Vagina (tissue), 2 donors: ENCODE measurements at regions not wholly inside any gene's neighbourhood (a gene's known extent, or its start where the extent isn't known, plus 50 kb on each side); places are given as distances from the start of the nearest gene placed in this dataset.

ENCODE experiments used
- DNase-seq, 2 donors: peaks; one replicate each; pipeline ENCODE4 v3.0.0-alpha.2; 2017; ENCODE audit errors: extremely low spot score in 2 of 2
- H3K27ac ChIP-seq: fragments of 200-600 bp; sonication (generic); one replicate; pipeline ENCODE4 v1.5.1; 2019
- H3K27me3 ChIP-seq: fragments of 200-600 bp; sonication (generic); one replicate; pipeline ENCODE4 v1.5.1; 2019
- H3K36me3 ChIP-seq, 2 donors: fragments of 200-600 bp; sonication (generic); one replicate each; pipeline ENCODE4 v1.5.1; 2017 to 2019
- H3K4me1 ChIP-seq: fragments of 200-600 bp; sonication (generic); one replicate; pipeline ENCODE4 v1.5.1; 2019
- H3K4me3 ChIP-seq, 2 donors: fragments of 200-600 bp; sonication (generic); 1 replicate in 1 of 2; 2 replicates in 1 of 2; pipeline ENCODE4 v1.5.1; 2016 to 2019
- H3K9me3 ChIP-seq: fragments of 200-600 bp; sonication (generic); one replicate; pipeline ENCODE4 v1.5.1; 2019
- POLR2A ChIP-seq, 2 donors: fragments of 450-650 bp; IDR thresholded peaks; one replicate each; pipeline ENCODE4 v1.6.1; 2017; ENCODE audit warnings: antibody characterized with exemption in 2 of 2, mild to moderate bottlenecking in 2 of 2, moderate library complexity in 2 of 2
- POLR2AphosphoS5 ChIP-seq, 2 donors: sonication (generic); formaldehyde crosslinking; IDR thresholded peaks; one replicate each; pipeline ENCODE4 v1.9.0; 2017; ENCODE audit warnings: antibody characterized with exemption in 2 of 2, mild to moderate bottlenecking in 2 of 2, low read depth in 1 of 2; ENCODE audit not compliant: insufficient read depth in 1 of 2
- intact Hi-C: fragments of 100-400 bp; cut with DNase I; formaldehyde crosslinking; loops from one replicate; pipeline ENCODE4 v1.15.1; 2023
- TF ChIP-seq, protein P1 (sequence below), 3 experiments: fragments of 450-650 bp in 2 of 3; fragments of 200-600 bp in 1 of 3; sonication (generic) in 1 of 3; IDR thresholded peaks; one replicate each; pipeline ENCODE4 v1.5.1; 2017 to 2019; ENCODE audit warnings: antibody characterized with exemption in 3 of 3, mild to moderate bottlenecking in 2 of 3, moderate library complexity in 2 of 3

DNA sequence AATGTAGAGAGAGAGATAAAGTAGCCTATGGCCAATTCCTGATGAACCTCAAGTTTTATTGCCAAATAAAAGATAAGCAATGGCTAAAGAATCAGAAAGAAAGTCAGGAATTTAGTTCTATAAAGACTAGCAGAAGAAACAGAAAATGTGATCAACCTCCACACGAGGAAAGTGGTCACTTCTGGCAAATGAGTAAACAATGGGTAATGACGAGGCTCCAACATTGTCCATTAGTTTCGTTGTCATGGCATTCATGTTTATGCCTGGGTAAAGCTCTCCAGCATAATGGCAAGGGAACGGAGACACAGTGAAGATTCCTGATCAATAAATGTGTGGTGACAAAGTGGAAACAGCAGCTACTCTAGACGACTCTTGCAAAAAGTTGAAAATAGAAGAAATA, 341.8 kb upstream of the CTNND2 start:
- H3K27me3 ChIP-seq: no peaks in the 10 kb centered on the region
- intact Hi-C loops: no loop called here
- TF ChIP-seq, protein P1, sequence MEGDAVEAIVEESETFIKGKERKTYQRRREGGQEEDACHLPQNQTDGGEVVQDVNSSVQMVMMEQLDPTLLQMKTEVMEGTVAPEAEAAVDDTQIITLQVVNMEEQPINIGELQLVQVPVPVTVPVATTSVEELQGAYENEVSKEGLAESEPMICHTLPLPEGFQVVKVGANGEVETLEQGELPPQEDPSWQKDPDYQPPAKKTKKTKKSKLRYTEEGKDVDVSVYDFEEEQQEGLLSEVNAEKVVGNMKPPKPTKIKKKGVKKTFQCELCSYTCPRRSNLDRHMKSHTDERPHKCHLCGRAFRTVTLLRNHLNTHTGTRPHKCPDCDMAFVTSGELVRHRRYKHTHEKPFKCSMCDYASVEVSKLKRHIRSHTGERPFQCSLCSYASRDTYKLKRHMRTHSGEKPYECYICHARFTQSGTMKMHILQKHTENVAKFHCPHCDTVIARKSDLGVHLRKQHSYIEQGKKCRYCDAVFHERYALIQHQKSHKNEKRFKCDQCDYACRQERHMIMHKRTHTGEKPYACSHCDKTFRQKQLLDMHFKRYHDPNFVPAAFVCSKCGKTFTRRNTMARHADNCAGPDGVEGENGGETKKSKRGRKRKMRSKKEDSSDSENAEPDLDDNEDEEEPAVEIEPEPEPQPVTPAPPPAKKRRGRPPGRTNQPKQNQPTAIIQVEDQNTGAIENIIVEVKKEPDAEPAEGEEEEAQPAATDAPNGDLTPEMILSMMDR (IDR thresholded peaks at IDR 0.05): no peak
- no peaks in the 10 kb centered on the region for H3K9me3 ChIP-seq
- no peak overlapping the region for H3K4me3 ChIP-seq
- no peak for DNase-seq
- H3K27ac ChIP-seq: no peak overlapping the region
- no peaks in the 10 kb centered on the region for H3K4me1 ChIP-seq
- H3K36me3 ChIP-seq: no peaks in the 10 kb centered on the region

DNA sequence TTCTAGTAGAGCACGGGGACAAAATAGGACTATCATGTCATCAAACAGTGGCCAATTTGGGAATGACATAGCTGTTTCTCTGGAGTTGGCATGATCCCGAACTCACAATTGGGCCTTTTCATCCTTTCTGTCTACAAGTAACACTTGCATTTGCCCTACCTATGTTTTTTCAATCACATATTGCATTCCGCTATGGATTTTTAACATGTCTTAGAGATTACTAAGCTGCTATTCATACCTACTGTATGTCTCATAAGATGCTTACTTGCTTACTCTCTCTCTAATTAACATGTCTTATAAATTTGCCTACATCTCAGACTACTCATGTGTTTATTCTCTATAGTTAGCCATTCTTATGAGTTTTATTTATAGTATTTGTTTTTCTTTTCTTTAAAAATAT, 341.2 kb upstream of the CTNND2 start:
- TF ChIP-seq POLR2A (IDR thresholded peaks at IDR 0.05) (no peak), POLR2AphosphoS5 (IDR thresholded peaks at IDR 0.05; ENCODE audit: insufficient read depth in 1 of 2, low read depth in 1 of 2) (no peak)
- TF ChIP-seq, protein P1 (IDR thresholded peaks at IDR 0.05): no peak
- H3K27ac ChIP-seq: no peak overlapping the region
- H3K27me3 ChIP-seq: no peaks in the 10 kb centered on the region
- no peaks in the 10 kb centered on the region for H3K36me3 ChIP-seq
- H3K4me1 ChIP-seq: no peaks in the 10 kb centered on the region
- H3K4me3 ChIP-seq: no peak overlapping the region
- no peak for DNase-seq
- no peaks in the 10 kb centered on the region for H3K9me3 ChIP-seq
- intact Hi-C loops: no loop called here

DNA sequence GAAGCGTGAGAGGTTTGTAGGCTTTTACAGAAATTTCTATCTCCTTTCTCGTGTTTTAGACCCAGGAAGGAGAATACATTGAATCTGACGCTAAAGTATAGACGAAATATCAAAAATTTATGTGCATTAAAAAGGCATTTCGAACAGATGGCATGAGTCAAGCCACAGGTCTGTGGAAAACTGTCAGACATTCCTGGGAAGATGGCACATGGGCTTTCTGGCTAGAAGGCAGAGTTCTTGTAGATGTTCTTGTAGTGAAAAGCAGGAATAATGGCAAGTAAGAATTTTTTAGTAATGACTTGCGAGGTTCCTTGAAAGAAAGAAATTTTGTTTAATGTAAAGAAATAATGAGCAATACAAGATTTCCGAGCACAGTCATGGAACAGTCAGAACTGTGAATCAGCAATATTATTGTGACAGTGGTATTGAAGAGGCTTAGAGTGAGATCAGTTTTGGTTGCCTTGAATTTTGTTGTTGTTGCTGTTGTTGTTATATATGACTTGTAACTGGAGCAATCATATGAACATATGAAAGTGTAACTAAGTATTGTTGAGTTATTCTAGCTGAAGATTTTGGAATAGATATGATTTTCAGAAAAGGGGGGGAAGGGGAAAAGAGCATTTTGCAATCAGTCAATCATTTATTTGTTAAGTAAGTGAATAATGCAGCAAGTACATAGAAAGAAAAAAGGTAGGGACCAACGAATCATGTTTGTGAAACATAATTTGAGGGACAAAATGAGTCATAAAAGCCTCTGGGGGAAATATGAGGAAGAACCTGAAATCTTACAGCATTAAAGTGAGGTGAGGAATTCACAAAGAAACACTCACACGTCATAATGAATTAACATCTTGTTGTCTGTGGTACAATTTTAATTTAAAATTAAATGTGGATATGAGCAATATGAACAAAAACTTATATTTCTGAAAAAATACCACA, 339.0 kb upstream of the CTNND2 start:
- H3K9me3 ChIP-seq: no peaks in the 10 kb centered on the region
- no peak for TF ChIP-seq POLR2A (IDR thresholded peaks at IDR 0.05)
- TF ChIP-seq, protein P1 (IDR thresholded peaks at IDR 0.05): no peak
- no peak for TF ChIP-seq POLR2AphosphoS5 (IDR thresholded peaks at IDR 0.05; ENCODE audit: insufficient read depth in 1 of 2, low read depth in 1 of 2)
- H3K27ac ChIP-seq: no peak overlapping the region
- DNase-seq: no peak
- H3K4me1 ChIP-seq: no peaks in the 10 kb centered on the region
- no peaks in the 10 kb centered on the region for H3K36me3 ChIP-seq
- no peaks in the 10 kb centered on the region for H3K27me3 ChIP-seq
- no peak overlapping the region for H3K4me3 ChIP-seq
- intact Hi-C loops: no loop called here

DNA sequence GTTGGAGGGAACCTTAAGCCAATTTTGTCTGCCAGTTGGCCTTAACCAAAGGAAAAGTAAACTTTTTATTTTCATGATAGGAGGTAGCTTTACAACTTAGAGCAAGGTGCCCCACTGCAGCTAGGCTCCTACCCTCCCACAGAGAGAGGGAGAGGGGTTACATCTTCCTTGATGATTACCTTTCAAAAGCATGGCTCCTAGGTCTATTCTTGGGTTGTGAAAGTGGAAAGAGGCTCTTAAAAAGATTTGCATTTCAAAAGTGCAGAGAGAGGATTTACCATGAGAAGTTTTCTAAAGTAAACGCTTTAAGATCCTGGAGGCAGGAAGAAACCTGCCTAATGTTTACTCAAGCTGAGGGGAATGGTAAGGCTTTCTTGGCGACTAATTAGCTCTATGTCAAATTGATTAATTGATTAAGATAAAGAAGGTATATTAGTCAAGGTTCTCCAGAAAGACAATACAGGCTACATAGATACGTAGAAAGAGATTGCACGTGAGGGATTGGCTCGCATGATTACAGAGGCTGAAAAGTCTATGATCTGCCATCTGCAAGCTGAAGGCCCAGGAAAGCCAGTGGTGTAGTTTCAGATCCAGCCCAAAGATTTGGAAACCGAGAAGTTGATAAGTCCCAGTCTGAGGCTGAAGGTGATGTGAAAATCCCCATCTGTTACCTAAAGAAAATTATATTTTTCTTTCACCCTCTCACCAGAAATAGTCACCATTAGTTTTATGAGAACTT, 333.8 kb upstream of the CTNND2 start:
- H3K4me1 ChIP-seq: no peaks in the 10 kb centered on the region
- H3K27ac ChIP-seq: no peak overlapping the region
- no peak for DNase-seq
- no peaks in the 10 kb centered on the region for H3K9me3 ChIP-seq
- no peaks in the 10 kb centered on the region for H3K36me3 ChIP-seq
- TF ChIP-seq, protein P1 (IDR thresholded peaks at IDR 0.05): no peak
- TF ChIP-seq POLR2AphosphoS5 (IDR thresholded peaks at IDR 0.05; ENCODE audit: insufficient read depth in 1 of 2, low read depth in 1 of 2) (no peak), POLR2A (IDR thresholded peaks at IDR 0.05) (no peak)
- intact Hi-C loops: no loop called here
- H3K4me3 ChIP-seq: no peak overlapping the region
- no peaks in the 10 kb centered on the region for H3K27me3 ChIP-seq

DNA sequence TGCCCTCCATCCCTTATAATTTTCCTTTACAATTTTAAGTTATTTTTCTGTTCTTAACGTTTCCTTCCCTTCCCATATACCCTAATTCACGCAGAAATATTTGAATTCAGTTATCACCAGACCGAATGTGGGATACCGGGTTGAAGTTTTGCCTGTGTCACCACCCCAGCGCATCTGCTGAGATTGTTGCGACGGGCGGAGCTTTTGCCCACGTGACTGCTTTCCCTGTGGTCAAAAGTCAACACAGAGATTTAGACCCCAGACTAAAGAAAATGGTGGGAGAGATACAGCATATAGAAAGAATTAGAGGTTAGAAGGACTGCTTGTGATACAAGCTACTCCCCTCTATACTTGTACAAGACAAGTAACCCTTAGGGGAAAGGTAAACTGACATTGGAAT, 326.4 kb upstream of the CTNND2 start:
- no peak for DNase-seq
- TF ChIP-seq POLR2AphosphoS5 (IDR thresholded peaks at IDR 0.05; ENCODE audit: insufficient read depth in 1 of 2, low read depth in 1 of 2) (no peak), POLR2A (IDR thresholded peaks at IDR 0.05) (no peak)
- TF ChIP-seq, protein P1 (IDR thresholded peaks at IDR 0.05): no peak
- no peaks in the 10 kb centered on the region for H3K27me3 ChIP-seq
- no peaks in the 10 kb centered on the region for H3K4me1 ChIP-seq
- H3K27ac ChIP-seq: no peak overlapping the region
- H3K9me3 ChIP-seq: no peaks in the 10 kb centered on the region
- H3K4me3 ChIP-seq: no peak overlapping the region
- H3K36me3 ChIP-seq: no peaks in the 10 kb centered on the region
- intact Hi-C loops: no loop called here
